Esophagus squamous epithelium (tissue), 4 donors: ENCODE measurements at regions not wholly inside any gene's neighbourhood (a gene's known extent, or its start where the extent isn't known, plus 50 kb on each side); places are given as distances from the start of the nearest gene placed in this dataset.

Experiments used
- POLR2A ChIP-seq, 4 donors: fragments of 450-650 bp; IDR thresholded peaks; one replicate each; pipeline ENCODE4 v1.6.1; 2017; ENCODE audit warnings: antibody characterized with exemption in 4 of 4, mild to moderate bottlenecking in 4 of 4, moderate library complexity in 3 of 4
- TF ChIP-seq, protein P1 (sequence below), 6 experiments: fragments of 450-650 bp in 4 of 6; fragments of 200-600 bp in 2 of 6; sonication (generic) in 2 of 6; IDR thresholded peaks; one replicate each; pipeline ENCODE4 v1.5.1; 2016 to 2019; ENCODE audit warnings: antibody characterized with exemption in 6 of 6, mild to moderate bottlenecking in 4 of 6, moderate library complexity in 4 of 6

DNA sequence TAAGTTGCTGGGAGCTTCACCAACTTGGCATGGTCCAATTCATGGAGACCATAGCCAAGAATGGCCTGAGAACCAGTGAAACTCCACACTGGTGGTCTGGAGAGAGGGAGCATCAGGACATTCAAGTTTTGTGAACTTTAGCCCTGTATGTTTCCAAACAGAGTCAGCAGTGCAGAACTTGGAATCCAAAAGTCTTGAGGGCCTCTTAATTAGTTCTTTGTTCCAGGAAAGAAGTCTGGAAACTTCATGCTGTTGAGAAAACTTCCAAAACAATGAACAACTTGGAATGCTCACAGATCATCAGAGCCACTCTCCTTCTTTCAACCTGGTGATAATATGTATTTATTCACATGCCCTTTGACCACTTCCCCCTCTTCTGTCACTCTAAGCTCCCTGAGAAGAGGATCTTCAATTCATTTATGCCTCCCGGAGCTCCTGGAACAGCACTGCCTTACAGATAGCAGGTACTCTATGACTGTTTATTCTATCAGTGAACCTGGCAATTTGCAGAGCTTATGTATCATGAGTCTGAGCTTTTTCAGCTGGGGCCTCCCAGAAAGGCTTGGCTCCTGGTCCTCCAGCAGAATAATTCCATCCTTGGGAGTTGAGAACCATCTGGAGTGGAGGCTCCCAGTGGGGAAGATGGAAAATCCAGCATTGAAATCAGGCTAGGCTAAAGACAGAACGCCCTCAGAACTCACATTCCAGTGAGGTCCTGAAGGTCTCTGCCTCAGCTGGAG is 191.4 kb downstream of the KTN1 start:
- TF ChIP-seq, protein P1, sequence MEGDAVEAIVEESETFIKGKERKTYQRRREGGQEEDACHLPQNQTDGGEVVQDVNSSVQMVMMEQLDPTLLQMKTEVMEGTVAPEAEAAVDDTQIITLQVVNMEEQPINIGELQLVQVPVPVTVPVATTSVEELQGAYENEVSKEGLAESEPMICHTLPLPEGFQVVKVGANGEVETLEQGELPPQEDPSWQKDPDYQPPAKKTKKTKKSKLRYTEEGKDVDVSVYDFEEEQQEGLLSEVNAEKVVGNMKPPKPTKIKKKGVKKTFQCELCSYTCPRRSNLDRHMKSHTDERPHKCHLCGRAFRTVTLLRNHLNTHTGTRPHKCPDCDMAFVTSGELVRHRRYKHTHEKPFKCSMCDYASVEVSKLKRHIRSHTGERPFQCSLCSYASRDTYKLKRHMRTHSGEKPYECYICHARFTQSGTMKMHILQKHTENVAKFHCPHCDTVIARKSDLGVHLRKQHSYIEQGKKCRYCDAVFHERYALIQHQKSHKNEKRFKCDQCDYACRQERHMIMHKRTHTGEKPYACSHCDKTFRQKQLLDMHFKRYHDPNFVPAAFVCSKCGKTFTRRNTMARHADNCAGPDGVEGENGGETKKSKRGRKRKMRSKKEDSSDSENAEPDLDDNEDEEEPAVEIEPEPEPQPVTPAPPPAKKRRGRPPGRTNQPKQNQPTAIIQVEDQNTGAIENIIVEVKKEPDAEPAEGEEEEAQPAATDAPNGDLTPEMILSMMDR (IDR thresholded peaks at IDR 0.05): no peak
- no peak for TF ChIP-seq POLR2A (IDR thresholded peaks at IDR 0.05)
